ENCODE measurements at regions not wholly inside any gene's neighbourhood (a gene's known extent, or its start where the extent isn't known, plus 50 kb on each side); places are given as distances from the start of the nearest gene placed in this dataset.
A peak's percentile ranks its signal among the peaks of the same experiment; 100 is the strongest.

- no peaks in the 10 kb centered on the region for H3K36me3 ChIP-seq (ENCODE audit: control insufficient read depth, insufficient read depth, low read length)
- H3K4me3 ChIP-seq (ENCODE audit: extremely low read depth, insufficient read depth, low read length, poor library complexity, severe bottlenecking) = no peak overlapping the region
- no peaks in the 10 kb centered on the region for H3K9me3 ChIP-seq (ENCODE audit: control insufficient read depth, low read length)
- no peaks in the 10 kb centered on the region for H3K4me1 ChIP-seq (ENCODE audit: control insufficient read depth, insufficient read depth, low read length, poor library complexity, severe bottlenecking)
- H3K27ac ChIP-seq (ENCODE audit: low read depth, low read length, severe bottlenecking) = no peak overlapping the region
- 76 to 94% methylated on average over 4 of the region's 4 CpGs for WGBS, 2 experiments (ENCODE audit: insufficient coverage in 2 of 2)
These were observed 149.2 kb upstream of the SYT10 start for GRCh38 chr12:33588725-33589405.

- Histone ChIP-seq H3K27ac (ENCODE audit: low read depth, low read length, severe bottlenecking) (no peak overlapping the region), H3K4me1 (ENCODE audit: control insufficient read depth, insufficient read depth, low read length, poor library complexity, severe bottlenecking) (no peaks in the 10 kb centered on the region), H3K36me3 (ENCODE audit: control insufficient read depth, insufficient read depth, low read length) (no peaks in the 10 kb centered on the region), H3K4me3 (ENCODE audit: extremely low read depth, insufficient read depth, low read length, poor library complexity, severe bottlenecking) (no peak overlapping the region), H3K9me3 (ENCODE audit: control insufficient read depth, low read length) (no peaks in the 10 kb centered on the region)
- whole genome bisulfite sequencing, 2 experiments (ENCODE audit: insufficient coverage in 2 of 2) = 75 to 88% methylated on average over 3 of the region's 3 CpGs
These were observed 150.0 kb upstream of the SYT10 start for GRCh38 chr12:33589576-33590114.

GRCh38 chr12:33593753-33594152 lies 154.1 kb upstream of the SYT10 start:
- Histone ChIP-seq H3K9me3 (ENCODE audit: control insufficient read depth, low read length) (no peaks in the 10 kb centered on the region), H3K4me1 (ENCODE audit: control insufficient read depth, insufficient read depth, low read length, poor library complexity, severe bottlenecking) (peaks cover 8% of the 10 kb centered on the region), H3K4me3 (ENCODE audit: extremely low read depth, insufficient read depth, low read length, poor library complexity, severe bottlenecking) (no peak overlapping the region), H3K27ac (ENCODE audit: low read depth, low read length, severe bottlenecking) (no peak overlapping the region), H3K36me3 (ENCODE audit: control insufficient read depth, insufficient read depth, low read length) (no peaks in the 10 kb centered on the region)
- 87 to 100% methylated on average over 1 of the region's 1 CpG for WGBS, 2 experiments (ENCODE audit: insufficient coverage in 2 of 2)

- Histone ChIP-seq H3K4me3 (ENCODE audit: extremely low read depth, insufficient read depth, low read length, poor library complexity, severe bottlenecking) (no peak overlapping the region), H3K4me1 (ENCODE audit: control insufficient read depth, insufficient read depth, low read length, poor library complexity, severe bottlenecking) (peaks cover 8% of the 10 kb centered on the region), H3K36me3 (ENCODE audit: control insufficient read depth, insufficient read depth, low read length) (no peaks in the 10 kb centered on the region), H3K27ac (ENCODE audit: low read depth, low read length, severe bottlenecking) (peak overlapping the region; percentile 47), H3K9me3 (ENCODE audit: control insufficient read depth, low read length) (no peaks in the 10 kb centered on the region)
- 70 to 82% methylated on average over 1 of the region's 1 CpG for WGBS, 2 experiments (ENCODE audit: insufficient coverage in 2 of 2)
These were observed 156.4 kb upstream of the SYT10 start for GRCh38 chr12:33596061-33596460.

- Histone ChIP-seq H3K36me3 (ENCODE audit: control insufficient read depth, insufficient read depth, low read length) (no peaks in the 10 kb centered on the region), H3K9me3 (ENCODE audit: control insufficient read depth, low read length) (no peaks in the 10 kb centered on the region), H3K27ac (ENCODE audit: low read depth, low read length, severe bottlenecking) (no peak overlapping the region), H3K4me3 (ENCODE audit: extremely low read depth, insufficient read depth, low read length, poor library complexity, severe bottlenecking) (no peak overlapping the region), H3K4me1 (ENCODE audit: control insufficient read depth, insufficient read depth, low read length, poor library complexity, severe bottlenecking) (peaks cover 8% of the 10 kb centered on the region)
- WGBS, 2 experiments (ENCODE audit: insufficient coverage in 2 of 2) = 80 to 86% methylated on average over 3 to 4 of the region's 5 CpGs
These were observed 157.2 kb upstream of the SYT10 start for GRCh38 chr12:33596814-33597213.

GRCh38 chr12:33602515-33602914 lies 162.9 kb upstream of the SYT10 start:
- no peaks in the 10 kb centered on the region for H3K4me1 ChIP-seq (ENCODE audit: control insufficient read depth, insufficient read depth, low read length, poor library complexity, severe bottlenecking)
- no peaks in the 10 kb centered on the region for H3K36me3 ChIP-seq (ENCODE audit: control insufficient read depth, insufficient read depth, low read length)
- H3K9me3 ChIP-seq (ENCODE audit: control insufficient read depth, low read length) = no peaks in the 10 kb centered on the region
- H3K4me3 ChIP-seq (ENCODE audit: extremely low read depth, insufficient read depth, low read length, poor library complexity, severe bottlenecking) = no peak overlapping the region
- 100% methylated on average over 1 of the region's 1 CpG for WGBS, 2 experiments (ENCODE audit: insufficient coverage in 2 of 2)
- no peak overlapping the region for H3K27ac ChIP-seq (ENCODE audit: low read depth, low read length, severe bottlenecking)

GRCh38 chr12:33605757-33606156 lies 166.1 kb upstream of the SYT10 start:
- Histone ChIP-seq H3K36me3 (ENCODE audit: control insufficient read depth, insufficient read depth, low read length) (no peaks in the 10 kb centered on the region), H3K4me1 (ENCODE audit: control insufficient read depth, insufficient read depth, low read length, poor library complexity, severe bottlenecking) (no peaks in the 10 kb centered on the region), H3K9me3 (ENCODE audit: control insufficient read depth, low read length) (no peaks in the 10 kb centered on the region), H3K27ac (ENCODE audit: low read depth, low read length, severe bottlenecking) (no peak overlapping the region), H3K4me3 (ENCODE audit: extremely low read depth, insufficient read depth, low read length, poor library complexity, severe bottlenecking) (no peak overlapping the region)
- no CpG with 5 or more reads among the region's 2 CpGs for WGBS, 2 experiments (ENCODE audit: insufficient coverage in 2 of 2)

GRCh38 chr12:33609910-33610309 lies 170.3 kb upstream of the SYT10 start:
- H3K4me1 ChIP-seq (ENCODE audit: control insufficient read depth, insufficient read depth, low read length, poor library complexity, severe bottlenecking) = no peaks in the 10 kb centered on the region
- 86 to 100% methylated on average over 1 to 3 of the region's 4 CpGs for WGBS, 2 experiments (ENCODE audit: insufficient coverage in 2 of 2)
- H3K9me3 ChIP-seq (ENCODE audit: control insufficient read depth, low read length) = no peaks in the 10 kb centered on the region
- H3K27ac ChIP-seq (ENCODE audit: low read depth, low read length, severe bottlenecking) = no peak overlapping the region
- no peaks in the 10 kb centered on the region for H3K36me3 ChIP-seq (ENCODE audit: control insufficient read depth, insufficient read depth, low read length)
- H3K4me3 ChIP-seq (ENCODE audit: extremely low read depth, insufficient read depth, low read length, poor library complexity, severe bottlenecking) = no peak overlapping the region

- H3K4me3 ChIP-seq (ENCODE audit: extremely low read depth, insufficient read depth, low read length, poor library complexity, severe bottlenecking) = no peak overlapping the region
- 80% methylated on average over 1 of the region's 3 CpGs; no CpG with 5 or more reads in 1 of the 2 experiments for WGBS, 2 experiments (ENCODE audit: insufficient coverage in 2 of 2)
- peaks cover 5% of the 10 kb centered on the region for H3K9me3 ChIP-seq (ENCODE audit: control insufficient read depth, low read length)
- H3K4me1 ChIP-seq (ENCODE audit: control insufficient read depth, insufficient read depth, low read length, poor library complexity, severe bottlenecking) = no peaks in the 10 kb centered on the region
- H3K27ac ChIP-seq (ENCODE audit: low read depth, low read length, severe bottlenecking) = no peak overlapping the region
- H3K36me3 ChIP-seq (ENCODE audit: control insufficient read depth, insufficient read depth, low read length) = no peaks in the 10 kb centered on the region
These were observed 175.0 kb upstream of the SYT10 start for GRCh38 chr12:33614630-33615029.

- no peaks in the 10 kb centered on the region for H3K4me1 ChIP-seq (ENCODE audit: control insufficient read depth, insufficient read depth, low read length, poor library complexity, severe bottlenecking)
- H3K4me3 ChIP-seq (ENCODE audit: extremely low read depth, insufficient read depth, low read length, poor library complexity, severe bottlenecking) = no peak overlapping the region
- H3K27ac ChIP-seq (ENCODE audit: low read depth, low read length, severe bottlenecking) = no peak overlapping the region
- WGBS, 2 experiments (ENCODE audit: insufficient coverage in 2 of 2) = 83 to 94% methylated on average over 1 to 2 of the region's 3 CpGs
- peaks cover 5% of the 10 kb centered on the region for H3K9me3 ChIP-seq (ENCODE audit: control insufficient read depth, low read length)
- no peaks in the 10 kb centered on the region for H3K36me3 ChIP-seq (ENCODE audit: control insufficient read depth, insufficient read depth, low read length)
These were observed 177.6 kb upstream of the SYT10 start for GRCh38 chr12:33617218-33617617.

GRCh38 chr12:33628087-33628486 lies 188.5 kb upstream of the SYT10 start:
- Histone ChIP-seq H3K27ac (ENCODE audit: low read depth, low read length, severe bottlenecking) (no peak overlapping the region), H3K36me3 (ENCODE audit: control insufficient read depth, insufficient read depth, low read length) (no peaks in the 10 kb centered on the region), H3K9me3 (ENCODE audit: control insufficient read depth, low read length) (no peaks in the 10 kb centered on the region), H3K4me3 (ENCODE audit: extremely low read depth, insufficient read depth, low read length, poor library complexity, severe bottlenecking) (no peak overlapping the region), H3K4me1 (ENCODE audit: control insufficient read depth, insufficient read depth, low read length, poor library complexity, severe bottlenecking) (no peaks in the 10 kb centered on the region)
- no CpG with 5 or more reads among the region's 1 CpG for WGBS, 2 experiments (ENCODE audit: insufficient coverage in 2 of 2)
